ENCODE measurements at regions not wholly inside any gene's neighbourhood (a gene's known extent, or its start where the extent isn't known, plus 50 kb on each side); places are given as distances from the start of the nearest gene placed in this dataset.

DNA sequence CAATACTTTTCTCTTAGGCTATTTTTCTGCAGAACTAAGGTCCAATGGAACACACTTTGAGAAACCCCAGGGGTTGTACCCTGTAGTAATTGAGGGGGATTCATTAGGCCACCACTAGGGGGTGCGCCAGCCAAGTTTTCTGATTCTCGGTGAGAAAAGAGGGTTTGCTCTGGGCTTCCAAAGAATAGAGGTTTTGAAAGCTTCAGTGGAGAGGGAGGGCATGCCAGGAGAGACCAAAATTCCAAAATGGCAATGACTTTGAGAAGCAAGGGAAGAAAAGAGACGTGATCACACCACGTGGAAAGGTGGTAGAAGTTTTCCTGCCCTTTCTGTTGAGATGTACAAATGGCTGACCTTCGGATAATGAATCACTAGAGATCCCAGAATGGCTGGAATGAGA, 323.3 kb downstream of the RPS6KC1 start:
- no peaks in the 10 kb centered on the region for H3K9me3 ChIP-seq (ENCODE audit: insufficient read depth, low read depth, low read length)
- TF ChIP-seq CTCF (IDR thresholded peaks at IDR 0.05; ENCODE audit: insufficient read depth, low read depth, low read length) = peak; percentile 93
- no peak for TF ChIP-seq EZH2 (IDR thresholded peaks at IDR 0.05; ENCODE audit: insufficient read depth, low read length)
- H3K9ac ChIP-seq (ENCODE audit: low read length) = no peak overlapping the region
- H3K36me3 ChIP-seq (ENCODE audit: insufficient read depth, low read length) = no peaks in the 10 kb centered on the region
- H3K27me3 ChIP-seq (ENCODE audit: insufficient read depth, low read length) = no peaks in the 10 kb centered on the region
- no peak overlapping the region for H3K4me2 ChIP-seq (ENCODE audit: low read length)
- no peaks in the 10 kb centered on the region for H3K79me2 ChIP-seq (ENCODE audit: insufficient read depth, low read length)
- no peaks in the 10 kb centered on the region for H4K20me1 ChIP-seq (ENCODE audit: insufficient read depth, low read length)
- no peak overlapping the region for H3K4me3 Mint-ChIP-seq (ENCODE audit: unreplicated experiment)
- H2AFZ ChIP-seq (ENCODE audit: low read depth, low read length) = peak overlapping the region; percentile 28
- H3K4me3 ChIP-seq (ENCODE audit: insufficient read depth, low read depth, low read length) = no peak overlapping the region
- H3K4me1 Mint-ChIP-seq (ENCODE audit: low read depth, unreplicated experiment) = peaks cover 10% of the 10 kb centered on the region
- H3K27me3 Mint-ChIP-seq (ENCODE audit: low read depth, unreplicated experiment) = no peaks in the 10 kb centered on the region
- FAIRE-seq = no peak
- no peak overlapping the region for H3K27ac Mint-ChIP-seq (ENCODE audit: unreplicated experiment)
- no peaks in the 10 kb centered on the region for H3K36me3 Mint-ChIP-seq (ENCODE audit: low read depth, unreplicated experiment)
- no peaks in the 10 kb centered on the region for H3K9me3 Mint-ChIP-seq (ENCODE audit: unreplicated experiment)
- peaks cover 4% of the 10 kb centered on the region for H3K4me1 ChIP-seq (ENCODE audit: insufficient read depth, low read length)
- H3K27ac ChIP-seq (ENCODE audit: low read depth, low read length) = no peak overlapping the region
- peak; percentile 4 for DNase-seq (ENCODE audit: low read depth)

GRCh38 chr1:213375002-213375401, 324.0 kb downstream of the RPS6KC1 start:
- Histone ChIP-seq H3K27ac (ENCODE audit: low read depth, low read length) (no peak overlapping the region), H3K9ac (ENCODE audit: low read length) (no peak overlapping the region), H3K4me2 (ENCODE audit: low read length) (no peak overlapping the region), H3K27me3 (ENCODE audit: insufficient read depth, low read length) (no peaks in the 10 kb centered on the region), H3K4me1 (ENCODE audit: insufficient read depth, low read length) (peaks cover 4% of the 10 kb centered on the region), H3K36me3 (ENCODE audit: insufficient read depth, low read length) (no peaks in the 10 kb centered on the region), H3K9me3 (ENCODE audit: insufficient read depth, low read depth, low read length) (no peaks in the 10 kb centered on the region), H2AFZ (ENCODE audit: low read depth, low read length) (no peak overlapping the region), H3K79me2 (ENCODE audit: insufficient read depth, low read length) (no peaks in the 10 kb centered on the region), H3K4me3 (ENCODE audit: insufficient read depth, low read depth, low read length) (no peak overlapping the region), H4K20me1 (ENCODE audit: insufficient read depth, low read length) (no peaks in the 10 kb centered on the region)
- no peaks in the 10 kb centered on the region for H3K27me3 Mint-ChIP-seq (ENCODE audit: low read depth, unreplicated experiment)
- TF ChIP-seq CTCF (IDR thresholded peaks at IDR 0.05; ENCODE audit: insufficient read depth, low read depth, low read length) (no peak), EZH2 (IDR thresholded peaks at IDR 0.05; ENCODE audit: insufficient read depth, low read length) (no peak)
- peaks cover 3% of the 10 kb centered on the region for H3K36me3 Mint-ChIP-seq (ENCODE audit: low read depth, unreplicated experiment)
- H3K27ac Mint-ChIP-seq (ENCODE audit: unreplicated experiment) = no peak overlapping the region
- H3K9me3 Mint-ChIP-seq (ENCODE audit: unreplicated experiment) = no peaks in the 10 kb centered on the region
- no peak overlapping the region for H3K4me3 Mint-ChIP-seq (ENCODE audit: unreplicated experiment)
- FAIRE-seq (no peak), DNase-seq (ENCODE audit: low read depth) (no peak)
- peaks cover 10% of the 10 kb centered on the region for H3K4me1 Mint-ChIP-seq (ENCODE audit: low read depth, unreplicated experiment)

- H3K27ac Mint-ChIP-seq (ENCODE audit: unreplicated experiment) = peak overlapping the region; percentile 38
- Histone ChIP-seq H3K27me3 (ENCODE audit: insufficient read depth, low read length) (no peaks in the 10 kb centered on the region), H3K4me2 (ENCODE audit: low read length) (no peak overlapping the region)
These were observed 325.9 kb downstream of the RPS6KC1 start for GRCh38 chr1:213376862-213377372.

More at GRCh38 chr1:213376862-213377372, 325.9 kb downstream of the RPS6KC1 start:
- no peak overlapping the region for H3K9ac ChIP-seq (ENCODE audit: low read length)
- FAIRE-seq = no peak
- no peaks in the 10 kb centered on the region for H3K9me3 ChIP-seq (ENCODE audit: insufficient read depth, low read depth, low read length)
- Mint-ChIP-seq H3K9me3 (ENCODE audit: unreplicated experiment) (no peaks in the 10 kb centered on the region), H3K36me3 (ENCODE audit: low read depth, unreplicated experiment) (peaks cover 3% of the 10 kb centered on the region), H3K4me3 (ENCODE audit: unreplicated experiment) (no peak overlapping the region), H3K4me1 (ENCODE audit: low read depth, unreplicated experiment) (peaks cover 10% of the 10 kb centered on the region), H3K27me3 (ENCODE audit: low read depth, unreplicated experiment) (peaks cover 2% of the 10 kb centered on the region)
- no peaks in the 10 kb centered on the region for H3K79me2 ChIP-seq (ENCODE audit: insufficient read depth, low read length)
- peak; percentile 42 for DNase-seq (ENCODE audit: low read depth)
- H3K4me1 ChIP-seq (ENCODE audit: insufficient read depth, low read length) = peaks cover 4% of the 10 kb centered on the region
- H4K20me1 ChIP-seq (ENCODE audit: insufficient read depth, low read length) = no peaks in the 10 kb centered on the region
- no peaks in the 10 kb centered on the region for H3K36me3 ChIP-seq (ENCODE audit: insufficient read depth, low read length)
- H3K27ac ChIP-seq (ENCODE audit: low read depth, low read length) = no peak overlapping the region
- no peak overlapping the region for H3K4me3 ChIP-seq (ENCODE audit: insufficient read depth, low read depth, low read length)
- H2AFZ ChIP-seq (ENCODE audit: low read depth, low read length) = peak overlapping the region; percentile 43
- no peak for TF ChIP-seq CTCF (IDR thresholded peaks at IDR 0.05; ENCODE audit: insufficient read depth, low read depth, low read length)
- TF ChIP-seq EZH2 (IDR thresholded peaks at IDR 0.05; ENCODE audit: insufficient read depth, low read length) = no peak
